ENCODE measurements at regions not wholly inside any gene's neighbourhood (a gene's known extent, or its start where the extent isn't known, plus 50 kb on each side); places are given as distances from the start of the nearest gene placed in this dataset.

- Histone ChIP-seq H3F3A (ENCODE audit: insufficient read depth, low read length, poor library complexity, severe bottlenecking) (no peaks in the 10 kb centered on the region), H3K36me3 (ENCODE audit: insufficient read depth, low read length) (no peaks in the 10 kb centered on the region), H3K9me3 (ENCODE audit: low read length) (no peaks in the 10 kb centered on the region), H3K4me3 (ENCODE audit: low read length) (no peak overlapping the region), H3K4me2 (ENCODE audit: low read length) (no peak overlapping the region), H3K9ac (ENCODE audit: low read length) (no peak overlapping the region), H3K9me2 (ENCODE audit: insufficient read depth, low read length) (no peaks in the 10 kb centered on the region), H3K27me3 (ENCODE audit: insufficient read depth, low read depth, low read length) (no peaks in the 10 kb centered on the region), H4K20me1 (ENCODE audit: insufficient read depth) (no peaks in the 10 kb centered on the region), H3K27ac (ENCODE audit: low read length) (no peak overlapping the region), H3K79me2 (replicated peaks; ENCODE audit: insufficient read depth, low read length) (no peaks in the 10 kb centered on the region), H2AFZ (ENCODE audit: low read depth, low read length) (no peak overlapping the region)
- TF ChIP-seq RAD21 (conservative IDR thresholded peaks at IDR 0.05) (no peak), SMC3 (conservative IDR thresholded peaks at IDR 0.05; ENCODE audit: poor library complexity) (no peak), REST (IDR thresholded peaks at IDR 0.05; ENCODE audit: borderline replicate concordance) (no peak), POLR2AphosphoS5 (IDR thresholded peaks at IDR 0.05) (no peak), MXI1 (conservative IDR thresholded peaks at IDR 0.05; ENCODE audit: poor library complexity, severe bottlenecking) (no peak), EP300 (conservative IDR thresholded peaks at IDR 0.05; ENCODE audit: poor library complexity, severe bottlenecking) (no peak), TAF1 (IDR thresholded peaks at IDR 0.05; ENCODE audit: low read depth) (no peak), CTCF (IDR thresholded peaks at IDR 0.05; ENCODE audit: poor library complexity, severe bottlenecking) (no peak), EZH2 (IDR thresholded peaks at IDR 0.05; ENCODE audit: borderline replicate concordance, insufficient read depth, low read length, poor library complexity, severe bottlenecking) (no peak)
These were observed 343.7 kb upstream of the SOX14 start for GRCh38 chr3:137420198-137420995.

DNA sequence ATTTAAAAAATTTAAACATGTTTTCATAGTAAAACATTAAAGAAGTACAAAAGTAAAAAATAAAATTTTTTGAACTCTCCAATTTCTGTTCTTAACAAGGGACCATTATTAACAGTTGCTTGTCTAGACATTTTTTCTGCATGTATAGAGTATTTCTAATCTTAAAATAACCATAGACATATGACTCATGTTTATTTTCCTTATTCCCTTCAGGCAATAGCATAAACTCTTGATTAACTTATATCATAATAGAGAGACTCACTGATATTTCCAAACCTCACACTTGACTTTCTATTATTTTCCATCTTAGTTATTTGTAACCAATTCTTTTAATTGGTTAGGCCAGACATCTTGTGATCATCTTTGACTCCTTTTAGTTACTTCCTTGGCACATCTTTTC, 325.6 kb upstream of the SOX14 start:
- TF ChIP-seq CTCF (IDR thresholded peaks at IDR 0.05; ENCODE audit: poor library complexity, severe bottlenecking) (no peak), EZH2 (IDR thresholded peaks at IDR 0.05; ENCODE audit: borderline replicate concordance, insufficient read depth, low read length, poor library complexity, severe bottlenecking) (no peak), EP300 (conservative IDR thresholded peaks at IDR 0.05; ENCODE audit: poor library complexity, severe bottlenecking) (no peak), REST (IDR thresholded peaks at IDR 0.05; ENCODE audit: borderline replicate concordance) (no peak), MXI1 (conservative IDR thresholded peaks at IDR 0.05; ENCODE audit: poor library complexity, severe bottlenecking) (no peak), TAF1 (IDR thresholded peaks at IDR 0.05; ENCODE audit: low read depth) (no peak), SMC3 (conservative IDR thresholded peaks at IDR 0.05; ENCODE audit: poor library complexity) (no peak), POLR2AphosphoS5 (IDR thresholded peaks at IDR 0.05) (no peak), RAD21 (conservative IDR thresholded peaks at IDR 0.05) (no peak)
- Histone ChIP-seq H3F3A (ENCODE audit: insufficient read depth, low read length, poor library complexity, severe bottlenecking) (no peaks in the 10 kb centered on the region), H3K4me3 (ENCODE audit: low read length) (no peak overlapping the region), H3K27ac (ENCODE audit: low read length) (no peak overlapping the region), H4K20me1 (ENCODE audit: insufficient read depth) (no peaks in the 10 kb centered on the region), H3K9ac (ENCODE audit: low read length) (no peak overlapping the region), H2AFZ (ENCODE audit: low read depth, low read length) (no peak overlapping the region), H3K4me2 (ENCODE audit: low read length) (no peak overlapping the region), H3K9me3 (ENCODE audit: low read length) (no peaks in the 10 kb centered on the region), H3K27me3 (ENCODE audit: insufficient read depth, low read depth, low read length) (no peaks in the 10 kb centered on the region), H3K9me2 (ENCODE audit: insufficient read depth, low read length) (no peaks in the 10 kb centered on the region), H3K79me2 (replicated peaks; ENCODE audit: insufficient read depth, low read length) (no peaks in the 10 kb centered on the region), H3K36me3 (ENCODE audit: insufficient read depth, low read length) (no peaks in the 10 kb centered on the region)

All from neural cell (in vitro differentiated cells).